GM12892 (cell line): ENCODE measurements at regions not wholly inside any gene's neighbourhood (a gene's known extent, or its start where the extent isn't known, plus 50 kb on each side); places are given as distances from the start of the nearest gene placed in this dataset.

ENCODE experiments used
- POLR2A ChIP-seq: IDR thresholded peaks from 2 replicates; pipeline ENCODE4 v1.6.1; 2011; ENCODE audit warnings: low read depth, low read length, control low read depth
- POLR2AphosphoS5 ChIP-seq: IDR thresholded peaks from 2 replicates; pipeline ENCODE4 v1.6.1; 2011; ENCODE audit warnings: low read depth, low read length, control low read depth
- TAF1 ChIP-seq: IDR thresholded peaks from 2 replicates; pipeline ENCODE4 v1.6.1; 2011; ENCODE audit warnings: low read depth, mild to moderate bottlenecking, control low read depth, low read length, borderline replicate concordance

GRCh38 chr7:81300753-81301152, 381.9 kb upstream of the SEMA3C start:
- TF ChIP-seq POLR2A = no peak
- TF ChIP-seq TAF1 = no peak
- TF ChIP-seq POLR2AphosphoS5 = no peak
